Panc1 (cell line): ENCODE measurements at regions not wholly inside any gene's neighbourhood (a gene's known extent, or its start where the extent isn't known, plus 50 kb on each side); places are given as distances from the start of the nearest gene placed in this dataset.

ENCODE experiments used
- ATAC-seq: fragments of 200-7000 bp; cut with Tn5 transposase; 2 replicates; pipeline ENCODE4 v1.9.1; 2020; ENCODE audit warnings: mild to moderate bottlenecking, moderate library complexity
- BruUV-seq: library from RNA; stranded (reverse); fragments of 400-500 nt; replicated peaks from 2 replicates; lab custom pipeline; 2021; lab: Mats Ljungman, UMichigan
- CTCF ChIA-PET: fragments of 300-600 bp; sonication (Branson Sonifier 250); formaldehyde crosslinking; loops from one replicate; lab custom pipeline; 2022; ENCODE audit warnings: antibody characterized with exemption; lab: Charles Lee
- POLR2A ChIA-PET: fragments of 300-600 bp; sonication (Branson Sonifier 250); formaldehyde crosslinking; loops from one replicate; lab custom pipeline; 2022; ENCODE audit warnings: antibody characterized with exemption; lab: Charles Lee
- DNase-seq: peaks from one replicate; pipeline ENCODE4 v3.0.0-alpha.2; 2010; ENCODE audit warnings: low read depth, low spot score
- H3K27ac ChIP-seq: 2 replicates; pipeline ENCODE4 v1.5.1; 2011; ENCODE audit warnings: mild to moderate bottlenecking, low read length, inconsistent platforms
- H3K27me3 ChIP-seq: fragments of 200-500 bp; sonication (Bioruptor generic); 2 replicates; pipeline ENCODE4 v1.6.0; 2014; ENCODE audit warnings: low read length, inconsistent platforms; ENCODE audit not compliant: control insufficient read depth, insufficient read depth
- H3K36me3 ChIP-seq: fragments of 200-500 bp; sonication (Bioruptor generic); 2 replicates; pipeline ENCODE4 v1.5.1; 2014; ENCODE audit warnings: inconsistent platforms, mild to moderate bottlenecking, low read length, moderate library complexity; ENCODE audit not compliant: control insufficient read depth, insufficient read depth
- H3K4me1 ChIP-seq: 2 replicates; pipeline ENCODE4 v1.5.1; 2011; ENCODE audit warnings: inconsistent platforms, mild to moderate bottlenecking, low read length, moderate library complexity; ENCODE audit not compliant: control insufficient read depth, insufficient read depth
- H3K4me3 ChIP-seq, 2 experiments: 2 replicates each; pipeline ENCODE4 v1.5.1; 2011 to 2012; ENCODE audit warnings: low read depth in 2 of 2, low read length in 2 of 2, mild to moderate bottlenecking in 2 of 2, inconsistent platforms in 1 of 2, moderate library complexity in 1 of 2
- H3K9me3 ChIP-seq: fragments of 200-500 bp; sonication (Bioruptor generic); 2 replicates; pipeline ENCODE4 v1.5.1; 2014; ENCODE audit warnings: low read depth, mild to moderate bottlenecking, inconsistent platforms, low read length, moderate library complexity; ENCODE audit not compliant: control insufficient read depth, insufficient read depth
- POLR2AphosphoS5 ChIP-seq: IDR thresholded peaks from 2 replicates; pipeline ENCODE4 v1.6.1; 2012; ENCODE audit warnings: mild to moderate bottlenecking, low read depth, low read length, moderate library complexity
- SIN3A ChIP-seq: IDR thresholded peaks from 2 replicates; pipeline ENCODE4 v1.6.1; 2012; ENCODE audit warnings: low read depth, mild to moderate bottlenecking, low read length, moderate library complexity, borderline replicate concordance; ENCODE audit not compliant: insufficient read depth
- TCF7L2 ChIP-seq: IDR thresholded peaks from 2 replicates; pipeline ENCODE4 v1.6.1; 2011; ENCODE audit warnings: mild to moderate bottlenecking, low read depth, low read length, inconsistent platforms
- in situ Hi-C: cut with HindIII; loops from 2 replicates; pipeline ENCODE4 v1.10.0; 2016; ENCODE audit warnings: low sequenced_read_pairs, low pct_unique_long_range_greater_than_20kb
- intact Hi-C: fragments of 100-400 bp; cut with micrococcal nuclease; formaldehyde crosslinking; loops from one replicate; pipeline ENCODE4 v1.10.0; 2022; ENCODE audit not compliant: unreplicated experiment
- TF ChIP-seq, protein P1 (sequence below): fragments of 450-650 bp; IDR thresholded peaks from 2 replicates; pipeline ENCODE4 v1.5.1; 2017; ENCODE audit warnings: mild to moderate bottlenecking
- TF ChIP-seq, protein P2 (sequence below), 2 experiments: IDR thresholded peaks; 2 replicates each; pipeline ENCODE4 v1.6.1; 2011 to 2012; ENCODE audit warnings: low read depth in 2 of 2, control low read depth in 1 of 2, low read length in 1 of 2, mild to moderate bottlenecking in 1 of 2, moderate library complexity in 1 of 2; ENCODE audit not compliant: insufficient read depth in 1 of 2

DNA sequence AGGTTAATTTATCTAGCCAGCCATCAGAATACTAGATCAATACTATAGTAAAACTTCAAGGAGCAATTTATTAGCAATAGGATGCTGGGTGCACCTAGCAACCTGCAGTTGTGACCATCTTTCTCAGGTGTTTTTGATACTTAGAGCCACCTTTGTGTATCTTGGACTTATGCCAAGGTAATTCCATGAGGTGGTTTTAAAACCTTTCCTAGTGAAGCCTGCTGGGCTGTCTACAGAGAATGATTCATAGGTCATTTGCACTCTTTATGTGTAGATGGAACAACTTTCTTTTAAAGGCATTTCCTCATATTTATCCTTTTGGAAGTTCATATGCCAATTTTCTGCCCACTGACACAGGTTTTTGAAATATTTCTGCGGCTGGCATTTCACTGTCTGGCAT, 1030.1 kb upstream of the POU3F3 start:
- TF ChIP-seq SIN3A, result no peak
- TF ChIP-seq, protein P1, sequence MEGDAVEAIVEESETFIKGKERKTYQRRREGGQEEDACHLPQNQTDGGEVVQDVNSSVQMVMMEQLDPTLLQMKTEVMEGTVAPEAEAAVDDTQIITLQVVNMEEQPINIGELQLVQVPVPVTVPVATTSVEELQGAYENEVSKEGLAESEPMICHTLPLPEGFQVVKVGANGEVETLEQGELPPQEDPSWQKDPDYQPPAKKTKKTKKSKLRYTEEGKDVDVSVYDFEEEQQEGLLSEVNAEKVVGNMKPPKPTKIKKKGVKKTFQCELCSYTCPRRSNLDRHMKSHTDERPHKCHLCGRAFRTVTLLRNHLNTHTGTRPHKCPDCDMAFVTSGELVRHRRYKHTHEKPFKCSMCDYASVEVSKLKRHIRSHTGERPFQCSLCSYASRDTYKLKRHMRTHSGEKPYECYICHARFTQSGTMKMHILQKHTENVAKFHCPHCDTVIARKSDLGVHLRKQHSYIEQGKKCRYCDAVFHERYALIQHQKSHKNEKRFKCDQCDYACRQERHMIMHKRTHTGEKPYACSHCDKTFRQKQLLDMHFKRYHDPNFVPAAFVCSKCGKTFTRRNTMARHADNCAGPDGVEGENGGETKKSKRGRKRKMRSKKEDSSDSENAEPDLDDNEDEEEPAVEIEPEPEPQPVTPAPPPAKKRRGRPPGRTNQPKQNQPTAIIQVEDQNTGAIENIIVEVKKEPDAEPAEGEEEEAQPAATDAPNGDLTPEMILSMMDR, result no peak
- intact Hi-C loops, result no loop called here

DNA sequence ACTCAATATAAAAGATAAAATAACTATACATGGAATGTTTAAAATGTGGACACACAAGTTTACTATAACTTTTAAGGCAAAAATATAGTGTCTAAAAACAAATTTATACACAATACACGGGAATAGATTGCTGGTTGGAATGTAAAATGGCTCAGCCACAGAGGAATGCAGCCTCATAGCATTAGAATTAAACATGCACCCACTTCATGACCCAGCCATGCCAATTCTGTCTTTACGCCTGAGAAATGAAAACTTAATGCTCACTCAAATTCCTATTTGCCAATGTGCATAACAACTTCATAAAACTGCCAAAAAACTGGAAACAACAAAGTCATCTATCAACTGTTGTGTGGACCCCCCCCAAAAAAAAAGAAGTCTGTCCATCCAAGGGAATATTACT, 1006.6 kb upstream of the POU3F3 start:
- TF ChIP-seq, protein P2, sequence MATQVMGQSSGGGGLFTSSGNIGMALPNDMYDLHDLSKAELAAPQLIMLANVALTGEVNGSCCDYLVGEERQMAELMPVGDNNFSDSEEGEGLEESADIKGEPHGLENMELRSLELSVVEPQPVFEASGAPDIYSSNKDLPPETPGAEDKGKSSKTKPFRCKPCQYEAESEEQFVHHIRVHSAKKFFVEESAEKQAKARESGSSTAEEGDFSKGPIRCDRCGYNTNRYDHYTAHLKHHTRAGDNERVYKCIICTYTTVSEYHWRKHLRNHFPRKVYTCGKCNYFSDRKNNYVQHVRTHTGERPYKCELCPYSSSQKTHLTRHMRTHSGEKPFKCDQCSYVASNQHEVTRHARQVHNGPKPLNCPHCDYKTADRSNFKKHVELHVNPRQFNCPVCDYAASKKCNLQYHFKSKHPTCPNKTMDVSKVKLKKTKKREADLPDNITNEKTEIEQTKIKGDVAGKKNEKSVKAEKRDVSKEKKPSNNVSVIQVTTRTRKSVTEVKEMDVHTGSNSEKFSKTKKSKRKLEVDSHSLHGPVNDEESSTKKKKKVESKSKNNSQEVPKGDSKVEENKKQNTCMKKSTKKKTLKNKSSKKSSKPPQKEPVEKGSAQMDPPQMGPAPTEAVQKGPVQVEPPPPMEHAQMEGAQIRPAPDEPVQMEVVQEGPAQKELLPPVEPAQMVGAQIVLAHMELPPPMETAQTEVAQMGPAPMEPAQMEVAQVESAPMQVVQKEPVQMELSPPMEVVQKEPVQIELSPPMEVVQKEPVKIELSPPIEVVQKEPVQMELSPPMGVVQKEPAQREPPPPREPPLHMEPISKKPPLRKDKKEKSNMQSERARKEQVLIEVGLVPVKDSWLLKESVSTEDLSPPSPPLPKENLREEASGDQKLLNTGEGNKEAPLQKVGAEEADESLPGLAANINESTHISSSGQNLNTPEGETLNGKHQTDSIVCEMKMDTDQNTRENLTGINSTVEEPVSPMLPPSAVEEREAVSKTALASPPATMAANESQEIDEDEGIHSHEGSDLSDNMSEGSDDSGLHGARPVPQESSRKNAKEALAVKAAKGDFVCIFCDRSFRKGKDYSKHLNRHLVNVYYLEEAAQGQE (IDR thresholded peaks at IDR 0.05; ENCODE audit: insufficient read depth in 1 of 2, low read depth in 2 of 2, low read length in 1 of 2), result no peak
- TF ChIP-seq, protein P1, result no peak
- TF ChIP-seq SIN3A (no peak), TCF7L2 (no peak), POLR2AphosphoS5 (no peak)
- no peak for DNase-seq
- Histone ChIP-seq H3K4me1 (no peaks in the 10 kb centered on the region), H3K9me3 (no peaks in the 10 kb centered on the region; the same call in 1 of the 2 replicates), H3K27me3 (no peaks in the 10 kb centered on the region), H3K27ac (no peak overlapping the region), H3K4me3 (no peak overlapping the region), H3K36me3 (no peaks in the 10 kb centered on the region)
- no TSS peak for BruUV-seq
- intact Hi-C loops, result no loop called here
- ChIA-PET CTCF (no interaction called here), POLR2A (no interaction called here)
- in situ Hi-C loops, result no loop called here
- no peak for ATAC-seq

More for the DNA sequence above, 1030.1 kb upstream of the POU3F3 start:
- no peaks in the 10 kb centered on the region for H3K27me3 ChIP-seq
- no peak for ATAC-seq
- in situ Hi-C loops, result no loop called here
- no peaks in the 10 kb centered on the region for H3K36me3 ChIP-seq
- POLR2A ChIA-PET, result no interaction called here
- H3K4me1 ChIP-seq, result no peaks in the 10 kb centered on the region
- no TSS peak for BruUV-seq
- H3K27ac ChIP-seq, result no peak overlapping the region
- DNase-seq, result no peak
- CTCF ChIA-PET, result no interaction called here
- H3K9me3 ChIP-seq, result no peaks in the 10 kb centered on the region
- no peak overlapping the region for H3K4me3 ChIP-seq

DNA sequence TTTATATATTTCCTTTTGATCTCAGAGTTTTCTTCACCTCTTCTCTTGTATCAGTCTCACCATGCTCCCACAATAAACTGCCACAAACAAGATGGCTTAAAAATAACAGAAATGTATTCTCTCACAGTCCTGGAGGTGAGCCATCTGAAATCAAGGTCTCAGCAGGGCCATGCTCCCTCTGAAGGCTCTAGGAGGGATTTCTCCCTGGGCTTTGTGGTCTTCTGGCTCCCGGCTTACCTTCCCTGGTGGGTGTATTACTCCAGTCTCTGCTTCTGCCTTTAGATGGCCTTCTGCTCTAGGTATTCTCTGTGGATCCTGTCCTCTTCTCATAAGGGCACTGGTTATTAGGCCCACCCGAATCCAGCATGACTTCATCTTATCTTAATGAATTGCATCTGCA, 994.7 kb upstream of the POU3F3 start:
- H3K4me3 ChIP-seq, result no peak overlapping the region
- ChIA-PET CTCF (no interaction called here), POLR2A (no interaction called here)
- in situ Hi-C loops (no loop called here), intact Hi-C loops (no loop called here)
- H3K9me3 ChIP-seq, result no peaks in the 10 kb centered on the region
- no peaks in the 10 kb centered on the region for H3K4me1 ChIP-seq
- ATAC-seq (no peak), DNase-seq (no peak)
- H3K27me3 ChIP-seq, result no peaks in the 10 kb centered on the region
- no TSS peak for BruUV-seq
- H3K27ac ChIP-seq, result no peak overlapping the region
- no peaks in the 10 kb centered on the region for H3K36me3 ChIP-seq
- TF ChIP-seq TCF7L2 (no peak), SIN3A (no peak), POLR2AphosphoS5 (no peak)
- TF ChIP-seq, protein P1, result no peak
- TF ChIP-seq, protein P2 (IDR thresholded peaks at IDR 0.05; ENCODE audit: insufficient read depth in 1 of 2, low read depth in 2 of 2, low read length in 1 of 2), result no peak
